ENCODE measurements at regions not wholly inside any gene's neighbourhood (a gene's known extent, or its start where the extent isn't known, plus 50 kb on each side); places are given as distances from the start of the nearest gene placed in this dataset.

- ATAC-seq (no peak), DNase-seq (no peak)
- no peaks in the 10 kb centered on the region for H3K36me3 ChIP-seq
- peaks cover 18% of the 10 kb centered on the region for H3K27me3 ChIP-seq (ENCODE audit: low read depth)
- no peaks in the 10 kb centered on the region for H3K4me1 ChIP-seq
- H3K9me3 ChIP-seq, result no peaks in the 10 kb centered on the region
- intact Hi-C loops (cut with DNase I), result no loop called here
- H3K4me3 ChIP-seq, result no peak overlapping the region
- H3K27ac ChIP-seq, result no peak overlapping the region
- TF ChIP-seq, protein P1, sequence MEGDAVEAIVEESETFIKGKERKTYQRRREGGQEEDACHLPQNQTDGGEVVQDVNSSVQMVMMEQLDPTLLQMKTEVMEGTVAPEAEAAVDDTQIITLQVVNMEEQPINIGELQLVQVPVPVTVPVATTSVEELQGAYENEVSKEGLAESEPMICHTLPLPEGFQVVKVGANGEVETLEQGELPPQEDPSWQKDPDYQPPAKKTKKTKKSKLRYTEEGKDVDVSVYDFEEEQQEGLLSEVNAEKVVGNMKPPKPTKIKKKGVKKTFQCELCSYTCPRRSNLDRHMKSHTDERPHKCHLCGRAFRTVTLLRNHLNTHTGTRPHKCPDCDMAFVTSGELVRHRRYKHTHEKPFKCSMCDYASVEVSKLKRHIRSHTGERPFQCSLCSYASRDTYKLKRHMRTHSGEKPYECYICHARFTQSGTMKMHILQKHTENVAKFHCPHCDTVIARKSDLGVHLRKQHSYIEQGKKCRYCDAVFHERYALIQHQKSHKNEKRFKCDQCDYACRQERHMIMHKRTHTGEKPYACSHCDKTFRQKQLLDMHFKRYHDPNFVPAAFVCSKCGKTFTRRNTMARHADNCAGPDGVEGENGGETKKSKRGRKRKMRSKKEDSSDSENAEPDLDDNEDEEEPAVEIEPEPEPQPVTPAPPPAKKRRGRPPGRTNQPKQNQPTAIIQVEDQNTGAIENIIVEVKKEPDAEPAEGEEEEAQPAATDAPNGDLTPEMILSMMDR (IDR thresholded peaks at IDR 0.05), result no peak
Measured at GRCh38 chr17:74117087-74117698, 86.3 kb upstream of the RPL38 start.

DNA sequence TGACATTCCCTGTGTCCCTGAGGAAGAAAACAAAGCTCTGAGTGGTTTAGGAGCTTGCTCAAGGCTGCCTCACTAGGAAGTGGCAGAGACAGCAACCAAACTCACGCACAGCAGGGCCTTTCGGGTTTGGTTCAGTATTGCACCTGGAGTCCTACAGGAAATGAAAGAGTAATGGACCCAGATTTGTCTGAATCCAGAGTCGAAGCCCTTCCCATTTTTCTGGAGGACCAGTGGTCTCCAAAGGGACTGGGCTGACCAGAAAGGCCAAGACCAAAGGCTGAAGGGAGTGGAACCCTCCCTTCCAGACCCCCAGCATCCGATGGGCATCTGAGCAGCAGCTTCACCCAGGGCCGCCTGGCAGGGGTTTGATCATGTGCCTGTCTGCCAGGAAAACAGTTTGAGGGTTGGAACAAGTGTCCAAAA, 85.5 kb upstream of the RPL38 start:
- Histone ChIP-seq H3K4me3 (no peak overlapping the region), H3K27ac (no peak overlapping the region), H3K27me3 (ENCODE audit: low read depth) (peaks cover 18% of the 10 kb centered on the region), H3K4me1 (no peaks in the 10 kb centered on the region), H3K36me3 (no peaks in the 10 kb centered on the region), H3K9me3 (no peaks in the 10 kb centered on the region)
- DNase-seq, result no peak
- no peak for ATAC-seq
- intact Hi-C loops (cut with DNase I), result no loop called here
- TF ChIP-seq, protein P1 (IDR thresholded peaks at IDR 0.05), result no peak

GRCh38 chr17:74118504-74118903, 85.0 kb upstream of the RPL38 start:
- Histone ChIP-seq H3K27me3 (ENCODE audit: low read depth) (peaks cover 18% of the 10 kb centered on the region), H3K27ac (no peak overlapping the region), H3K36me3 (no peaks in the 10 kb centered on the region), H3K4me1 (no peaks in the 10 kb centered on the region), H3K9me3 (no peaks in the 10 kb centered on the region), H3K4me3 (no peak overlapping the region)
- TF ChIP-seq, protein P1 (IDR thresholded peaks at IDR 0.05), result no peak
- ATAC-seq, result no peak
- DNase-seq, result no peak
- intact Hi-C loops (cut with DNase I), result no loop called here

DNA sequence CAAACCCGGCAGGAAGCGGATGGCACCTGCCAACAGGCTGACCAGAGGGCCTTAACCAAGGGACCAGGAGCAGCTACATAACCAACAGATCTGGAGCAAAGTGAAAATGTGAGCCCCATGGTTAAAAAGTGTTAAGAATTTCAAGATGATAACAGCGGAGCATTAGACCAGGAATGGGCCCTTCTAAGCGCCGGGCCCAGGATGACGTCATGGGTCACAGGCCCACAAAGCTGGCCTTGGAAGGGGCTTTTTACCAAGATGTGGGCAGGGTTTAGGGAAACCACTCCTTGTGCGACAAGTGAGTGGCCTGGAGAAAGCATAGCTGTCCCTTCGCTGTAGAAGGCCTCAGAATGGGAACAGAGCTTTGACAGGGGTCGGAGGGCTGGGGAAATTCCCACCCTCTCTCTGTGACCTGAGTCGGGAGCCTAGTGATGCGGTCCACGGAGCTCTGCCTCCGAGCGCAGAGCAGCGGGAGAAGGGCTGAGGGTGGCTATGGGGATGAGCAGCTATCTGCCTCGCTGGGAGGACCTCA, 84.4 kb upstream of the RPL38 start:
- no peaks in the 10 kb centered on the region for H3K9me3 ChIP-seq
- peaks cover 18% of the 10 kb centered on the region for H3K27me3 ChIP-seq (ENCODE audit: low read depth)
- no peaks in the 10 kb centered on the region for H3K36me3 ChIP-seq
- ATAC-seq, result no peak
- intact Hi-C loops (cut with DNase I), result no loop called here
- DNase-seq, result no peak
- H3K4me1 ChIP-seq, result no peaks in the 10 kb centered on the region
- H3K27ac ChIP-seq, result no peak overlapping the region
- TF ChIP-seq, protein P1 (IDR thresholded peaks at IDR 0.05), result no peak
- H3K4me3 ChIP-seq, result no peak overlapping the region

GRCh38 chr17:74119965-74120364, 83.5 kb upstream of the RPL38 start:
- no peaks in the 10 kb centered on the region for H3K4me1 ChIP-seq
- no peaks in the 10 kb centered on the region for H3K9me3 ChIP-seq
- intact Hi-C loops (cut with DNase I), result loop anchor here (10.0 kb wide), 1 partner anchor 135 kb away; no protein-coding TSS in a partner anchor
- no peaks in the 10 kb centered on the region for H3K36me3 ChIP-seq
- DNase-seq, result no peak
- TF ChIP-seq, protein P1 (IDR thresholded peaks at IDR 0.05), result no peak
- peaks cover 15% of the 10 kb centered on the region for H3K27me3 ChIP-seq (ENCODE audit: low read depth)
- no peak overlapping the region for H3K4me3 ChIP-seq
- no peak for ATAC-seq
- H3K27ac ChIP-seq, result no peak overlapping the region
